ENCODE measurements at regions not wholly inside any gene's neighbourhood (a gene's known extent, or its start where the extent isn't known, plus 50 kb on each side); places are given as distances from the start of the nearest gene placed in this dataset.

GRCh38 chr4:189202869-189203271, 737.8 kb upstream of the FRG1 start:
- DNase-seq = no peak
- H3K36me3 ChIP-seq = no peaks in the 10 kb centered on the region
- no peak overlapping the region for H3K27ac ChIP-seq
- no peaks in the 10 kb centered on the region for H3K27me3 ChIP-seq
- intact Hi-C loops (cut with DNase I; ENCODE audit: low total_unique reads) = no loop called here
- H3K9me3 ChIP-seq = no peaks in the 10 kb centered on the region
- no peaks in the 10 kb centered on the region for H3K4me1 ChIP-seq
- TF ChIP-seq POLR2A (IDR thresholded peaks at IDR 0.05) = no peak
- TF ChIP-seq, protein P1, sequence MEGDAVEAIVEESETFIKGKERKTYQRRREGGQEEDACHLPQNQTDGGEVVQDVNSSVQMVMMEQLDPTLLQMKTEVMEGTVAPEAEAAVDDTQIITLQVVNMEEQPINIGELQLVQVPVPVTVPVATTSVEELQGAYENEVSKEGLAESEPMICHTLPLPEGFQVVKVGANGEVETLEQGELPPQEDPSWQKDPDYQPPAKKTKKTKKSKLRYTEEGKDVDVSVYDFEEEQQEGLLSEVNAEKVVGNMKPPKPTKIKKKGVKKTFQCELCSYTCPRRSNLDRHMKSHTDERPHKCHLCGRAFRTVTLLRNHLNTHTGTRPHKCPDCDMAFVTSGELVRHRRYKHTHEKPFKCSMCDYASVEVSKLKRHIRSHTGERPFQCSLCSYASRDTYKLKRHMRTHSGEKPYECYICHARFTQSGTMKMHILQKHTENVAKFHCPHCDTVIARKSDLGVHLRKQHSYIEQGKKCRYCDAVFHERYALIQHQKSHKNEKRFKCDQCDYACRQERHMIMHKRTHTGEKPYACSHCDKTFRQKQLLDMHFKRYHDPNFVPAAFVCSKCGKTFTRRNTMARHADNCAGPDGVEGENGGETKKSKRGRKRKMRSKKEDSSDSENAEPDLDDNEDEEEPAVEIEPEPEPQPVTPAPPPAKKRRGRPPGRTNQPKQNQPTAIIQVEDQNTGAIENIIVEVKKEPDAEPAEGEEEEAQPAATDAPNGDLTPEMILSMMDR (IDR thresholded peaks at IDR 0.05) = no peak
- no peak overlapping the region for H3K4me3 ChIP-seq

GRCh38 chr4:189204616-189205015, 736.1 kb upstream of the FRG1 start:
- H3K27me3 ChIP-seq = no peaks in the 10 kb centered on the region
- H3K4me1 ChIP-seq = no peaks in the 10 kb centered on the region
- H3K27ac ChIP-seq = no peak overlapping the region
- TF ChIP-seq, protein P1 (IDR thresholded peaks at IDR 0.05) = no peak
- no peak for TF ChIP-seq POLR2A (IDR thresholded peaks at IDR 0.05)
- H3K9me3 ChIP-seq = no peaks in the 10 kb centered on the region
- no peak for DNase-seq
- intact Hi-C loops (cut with DNase I; ENCODE audit: low total_unique reads) = no loop called here
- H3K4me3 ChIP-seq = no peak overlapping the region
- H3K36me3 ChIP-seq = no peaks in the 10 kb centered on the region

- H3K4me3 ChIP-seq = no peak overlapping the region
- intact Hi-C loops (cut with DNase I; ENCODE audit: low total_unique reads) = no loop called here
- no peak for TF ChIP-seq POLR2A (IDR thresholded peaks at IDR 0.05)
- TF ChIP-seq, protein P1 (IDR thresholded peaks at IDR 0.05) = no peak
- no peaks in the 10 kb centered on the region for H3K27me3 ChIP-seq
- H3K27ac ChIP-seq = no peak overlapping the region
- H3K9me3 ChIP-seq = no peaks in the 10 kb centered on the region
- no peak for DNase-seq
- H3K4me1 ChIP-seq = no peaks in the 10 kb centered on the region
- no peaks in the 10 kb centered on the region for H3K36me3 ChIP-seq
These were observed 733.7 kb upstream of the FRG1 start for GRCh38 chr4:189206953-189207352.

DNA sequence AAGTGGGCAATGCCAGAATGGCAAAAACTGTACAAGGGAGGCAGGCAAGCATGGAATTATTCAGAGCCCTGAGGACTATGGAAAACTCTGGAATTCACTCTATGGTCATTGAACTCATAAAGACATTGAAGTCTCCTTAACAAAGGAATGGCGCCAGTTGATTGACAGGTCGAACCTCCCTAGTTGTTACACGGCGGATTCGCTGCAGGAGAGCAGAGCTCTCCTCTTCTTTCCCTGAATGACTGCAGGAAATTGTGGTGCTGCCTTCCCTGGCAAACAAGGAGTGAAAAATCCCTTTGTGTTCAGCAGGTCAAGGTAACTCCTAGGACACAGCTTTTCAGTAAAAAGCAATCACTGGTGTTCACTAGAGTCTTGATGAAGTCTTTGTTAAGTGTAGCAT, 732.8 kb upstream of the FRG1 start:
- H3K27ac ChIP-seq = no peak overlapping the region
- no peaks in the 10 kb centered on the region for H3K4me1 ChIP-seq
- no peak for DNase-seq
- TF ChIP-seq, protein P1 (IDR thresholded peaks at IDR 0.05) = no peak
- TF ChIP-seq POLR2A (IDR thresholded peaks at IDR 0.05) = no peak
- no peaks in the 10 kb centered on the region for H3K9me3 ChIP-seq
- H3K27me3 ChIP-seq = no peaks in the 10 kb centered on the region
- intact Hi-C loops (cut with DNase I; ENCODE audit: low total_unique reads) = no loop called here
- H3K36me3 ChIP-seq = no peaks in the 10 kb centered on the region
- no peak overlapping the region for H3K4me3 ChIP-seq

DNA sequence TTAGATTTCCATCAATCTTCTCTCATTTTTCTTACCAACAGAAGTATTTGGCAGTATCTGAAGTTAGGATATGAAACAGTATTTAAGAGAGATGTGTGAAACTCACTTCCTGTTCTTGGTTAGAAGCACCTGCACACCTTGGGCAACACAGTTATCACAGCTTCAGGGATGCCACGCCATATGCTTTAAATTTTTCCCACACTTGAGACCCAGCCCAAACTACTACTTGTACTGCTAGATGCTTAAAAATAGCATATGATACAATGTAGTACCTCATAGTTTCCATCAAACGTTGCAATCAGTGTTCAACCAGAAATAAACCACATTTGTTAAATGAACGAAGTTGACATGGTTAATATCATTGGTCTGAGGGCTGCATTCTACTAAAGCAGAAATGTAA, 725.1 kb upstream of the FRG1 start:
- Histone ChIP-seq H3K27me3 (no peaks in the 10 kb centered on the region), H3K9me3 (no peaks in the 10 kb centered on the region), H3K4me1 (no peaks in the 10 kb centered on the region), H3K27ac (no peak overlapping the region), H3K4me3 (no peak overlapping the region), H3K36me3 (no peaks in the 10 kb centered on the region)
- TF ChIP-seq, protein P1 (IDR thresholded peaks at IDR 0.05) = no peak
- TF ChIP-seq POLR2A (IDR thresholded peaks at IDR 0.05) = no peak
- no peak for DNase-seq
- intact Hi-C loops (cut with DNase I; ENCODE audit: low total_unique reads) = no loop called here
